ENCODE measurements at regions not wholly inside any gene's neighbourhood (a gene's known extent, or its start where the extent isn't known, plus 50 kb on each side); places are given as distances from the start of the nearest gene placed in this dataset.

DNA sequence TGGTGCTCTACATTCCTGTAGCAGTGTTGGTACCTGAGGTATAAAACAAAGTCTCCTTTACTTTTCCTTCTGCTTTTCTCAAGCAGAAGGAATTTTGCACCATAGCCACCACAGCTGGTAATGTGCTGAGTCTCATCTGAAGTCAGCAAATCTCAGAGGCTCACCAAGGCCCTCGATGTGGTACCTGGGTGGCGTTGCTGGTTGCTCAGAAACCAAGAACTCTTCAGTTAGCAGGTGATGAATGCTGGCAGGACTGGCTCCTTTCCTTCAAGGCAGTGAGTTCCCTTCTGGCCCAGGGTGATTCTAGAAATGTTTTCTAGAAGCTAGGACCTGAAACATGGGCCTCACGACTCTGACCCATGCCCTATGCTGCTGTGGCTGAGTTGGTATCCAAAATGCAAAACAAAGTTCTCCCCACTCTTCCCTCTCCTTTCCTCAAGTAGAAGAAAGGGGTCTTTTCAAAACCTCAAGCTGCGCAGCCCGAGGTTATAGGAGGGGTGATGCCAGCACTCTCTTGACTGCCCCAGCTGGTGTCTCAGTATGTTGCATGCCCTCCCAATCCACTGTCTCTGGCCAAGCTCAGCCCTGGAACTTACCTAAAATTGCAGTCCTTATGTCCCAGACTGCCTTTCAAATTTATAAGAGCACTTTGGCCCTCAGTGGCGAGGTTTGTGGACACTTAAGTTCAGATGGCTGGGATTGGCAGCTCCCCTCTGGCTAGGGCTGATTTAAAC, 592.3 kb downstream of the FRK start:
- Mint-ChIP-seq H3K4me1 (ENCODE audit: low read depth) (no peaks in the 10 kb centered on the region), H3K9me3 (peaks cover 7% of the 10 kb centered on the region), H3K27ac (no peak overlapping the region), H3K27me3 (no peaks in the 10 kb centered on the region), H3K4me3 (no peak overlapping the region), H3K36me3 (ENCODE audit: low read depth) (no peaks in the 10 kb centered on the region)
- intact Hi-C loops (cut with micrococcal nuclease) = no loop called here
- ATAC-seq = no peak
- ChIA-PET CTCF (no interaction called here), POLR2A (no interaction called here)
- no peak for TF ChIP-seq CTCF (IDR thresholded peaks at IDR 0.05)
- no peak for DNase-seq

DNA sequence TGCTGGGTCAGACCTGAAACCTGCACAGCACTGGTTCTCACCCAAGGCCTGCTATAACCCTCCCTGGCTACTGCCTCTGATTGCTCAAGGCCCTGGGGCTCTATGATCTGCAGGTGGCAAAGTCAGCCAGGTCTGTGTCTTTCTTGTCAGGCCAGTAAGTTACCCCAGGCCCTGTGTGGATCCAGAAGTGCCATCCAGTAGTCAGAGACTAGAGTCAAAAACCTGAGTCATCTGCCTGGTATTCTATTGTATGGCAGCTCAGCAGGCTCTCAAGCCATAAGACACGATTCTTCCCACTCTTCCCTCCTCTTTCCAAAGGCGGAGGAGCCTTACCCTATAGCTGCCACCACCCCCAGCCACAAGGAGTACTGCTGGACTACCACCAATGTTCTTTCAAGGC, 593.0 kb downstream of the FRK start:
- ChIA-PET CTCF (no interaction called here), POLR2A (no interaction called here)
- DNase-seq (no peak), ATAC-seq (no peak)
- H3K27me3 Mint-ChIP-seq = no peaks in the 10 kb centered on the region
- H3K4me1 Mint-ChIP-seq (ENCODE audit: low read depth) = no peaks in the 10 kb centered on the region
- no peak overlapping the region for H3K27ac Mint-ChIP-seq
- no peak for TF ChIP-seq CTCF (IDR thresholded peaks at IDR 0.05)
- no peak overlapping the region for H3K4me3 Mint-ChIP-seq
- no peaks in the 10 kb centered on the region for H3K36me3 Mint-ChIP-seq (ENCODE audit: low read depth)
- intact Hi-C loops (cut with micrococcal nuclease) = no loop called here
- peaks cover 9% of the 10 kb centered on the region for H3K9me3 Mint-ChIP-seq

DNA sequence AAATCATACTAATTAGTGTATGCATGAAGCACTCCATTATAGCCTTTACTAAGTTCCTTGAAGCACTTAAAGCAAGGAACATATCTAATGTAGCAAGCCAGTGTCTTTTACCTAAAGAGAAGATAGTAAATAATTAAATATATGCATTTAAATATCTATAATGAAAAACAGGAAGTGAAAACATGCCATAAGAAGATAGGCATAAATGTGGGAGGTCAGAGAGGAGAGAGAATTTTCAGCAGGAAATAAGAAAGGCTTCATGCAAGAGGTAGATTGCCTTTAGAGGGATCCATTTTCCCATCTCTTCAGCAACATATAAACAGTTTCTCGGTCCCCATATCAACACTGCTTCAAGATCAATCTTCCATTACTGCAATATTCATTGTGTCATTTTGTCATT, 599.8 kb downstream of the FRK start:
- H3K4me3 Mint-ChIP-seq = no peak overlapping the region
- DNase-seq = no peak
- intact Hi-C loops (cut with micrococcal nuclease) = no loop called here
- H3K36me3 Mint-ChIP-seq (ENCODE audit: low read depth) = no peaks in the 10 kb centered on the region
- ChIA-PET POLR2A (no interaction called here), CTCF (no interaction called here)
- no peak for ATAC-seq
- no peaks in the 10 kb centered on the region for H3K27me3 Mint-ChIP-seq
- H3K9me3 Mint-ChIP-seq = peaks cover 16% of the 10 kb centered on the region
- H3K27ac Mint-ChIP-seq = no peak overlapping the region
- no peak for TF ChIP-seq CTCF (IDR thresholded peaks at IDR 0.05)
- no peaks in the 10 kb centered on the region for H3K4me1 Mint-ChIP-seq (ENCODE audit: low read depth)

GRCh38 chr6:115456848-115457247, 603.8 kb downstream of the FRK start:
- ChIA-PET POLR2A (no interaction called here), CTCF (no interaction called here)
- Mint-ChIP-seq H3K9me3 (peaks cover 5% of the 10 kb centered on the region), H3K27ac (no peak overlapping the region), H3K36me3 (ENCODE audit: low read depth) (no peaks in the 10 kb centered on the region), H3K4me1 (ENCODE audit: low read depth) (no peaks in the 10 kb centered on the region), H3K4me3 (no peak overlapping the region), H3K27me3 (no peaks in the 10 kb centered on the region)
- intact Hi-C loops (cut with micrococcal nuclease) = no loop called here
- no peak for TF ChIP-seq CTCF (IDR thresholded peaks at IDR 0.05)
- no peak for DNase-seq
- ATAC-seq = no peak

DNA sequence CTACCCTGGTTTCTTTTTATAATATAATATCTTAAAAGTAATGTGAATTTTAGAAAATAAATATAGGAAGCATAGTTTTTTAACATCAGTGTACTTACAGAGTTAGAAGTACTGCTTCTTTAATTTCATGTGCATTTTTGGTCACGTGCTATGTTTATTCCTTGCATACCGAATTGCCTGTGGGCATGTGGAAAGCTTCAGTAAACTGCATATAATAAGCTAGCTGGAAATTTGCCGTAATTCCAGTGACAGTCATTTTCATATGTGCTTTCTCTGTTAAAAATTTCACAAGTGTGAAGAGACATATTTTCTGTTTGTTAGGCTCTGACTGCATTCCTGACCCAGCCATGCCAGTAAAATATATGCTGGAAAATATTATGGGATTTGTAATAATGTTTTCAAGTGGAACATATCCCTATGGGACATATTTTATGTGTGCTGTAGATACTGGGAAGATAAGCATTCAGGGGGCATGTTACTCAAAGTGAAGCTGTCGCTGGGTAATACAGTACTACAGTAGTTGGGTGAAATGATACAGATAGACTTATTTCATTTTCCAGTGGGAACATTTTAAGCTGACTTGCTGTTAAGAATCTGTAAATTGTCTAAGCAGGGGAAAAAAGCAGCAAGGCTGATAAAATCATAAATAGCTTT, 616.7 kb downstream of the FRK start:
- Mint-ChIP-seq H3K27ac (no peak overlapping the region), H3K9me3 (peaks cover 5% of the 10 kb centered on the region), H3K4me3 (no peak overlapping the region), H3K4me1 (ENCODE audit: low read depth) (no peaks in the 10 kb centered on the region), H3K27me3 (no peaks in the 10 kb centered on the region), H3K36me3 (ENCODE audit: low read depth) (no peaks in the 10 kb centered on the region)
- TF ChIP-seq CTCF (IDR thresholded peaks at IDR 0.05) = no peak
- intact Hi-C loops (cut with micrococcal nuclease) = no loop called here
- ChIA-PET CTCF (no interaction called here), POLR2A (no interaction called here)
- ATAC-seq (no peak), DNase-seq (no peak)
